Brain microvascular endothelial cell (primary cell): ENCODE measurements at regions not wholly inside any gene's neighbourhood (a gene's known extent, or its start where the extent isn't known, plus 50 kb on each side); places are given as distances from the start of the nearest gene placed in this dataset.
A peak's percentile ranks its signal among the peaks of the same experiment; 100 is the strongest.

Experiments used
- DNase-seq: peaks from one replicate; pipeline ENCODE4 v3.0.0-alpha.2; 2020
- H3K27ac ChIP-seq: fragments of 250-450 bp; sonication (Bioruptor Pico); 2 replicates; pipeline ENCODE4 v1.5.1; 2020; ENCODE audit warnings: mild to moderate bottlenecking, moderate library complexity
- H3K27me3 ChIP-seq: fragments of 250-450 bp; sonication (Bioruptor Pico); replicated peaks from 2 replicates; pipeline ENCODE4 v1.5.1; 2020; ENCODE audit warnings: mild to moderate bottlenecking
- H3K36me3 ChIP-seq: fragments of 250-450 bp; sonication (Bioruptor Pico); replicated peaks from 2 replicates; pipeline ENCODE4 v1.5.1; 2020; ENCODE audit warnings: mild to moderate bottlenecking
- H3K4me3 ChIP-seq: 2 replicates; pipeline ENCODE4 v1.5.1; 2011; ENCODE audit warnings: low read depth, mild to moderate bottlenecking, control low read depth, low read length, moderate library complexity
- CTCF ChIP-seq: IDR thresholded peaks from 2 replicates; pipeline ENCODE4 v1.5.1; 2011; ENCODE audit warnings: low read depth, mild to moderate bottlenecking, moderate library complexity, low read length, control low read depth, inconsistent platforms; ENCODE audit errors: missing control alignments
- in situ Hi-C: cut with HindIII; loops from 2 replicates; pipeline ENCODE4 v1.10.0; 2017; ENCODE audit warnings: low sequenced_read_pairs, low pct_ligation_motif_present

GRCh38 chr13:34657716-34658115 lies 284.4 kb upstream of the NBEA start:
- Histone ChIP-seq H3K27ac (no peak overlapping the region), H3K4me3 (no peak overlapping the region), H3K27me3 (no peaks in the 10 kb centered on the region), H3K36me3 (no peaks in the 10 kb centered on the region)
- peak; percentile 5 for DNase-seq
- no peak for TF ChIP-seq CTCF
- in situ Hi-C loops, result no loop called here

GRCh38 chr13:34667286-34668218 lies 274.5 kb upstream of the NBEA start:
- in situ Hi-C loops, result no loop called here
- Histone ChIP-seq H3K36me3 (no peaks in the 10 kb centered on the region), H3K27me3 (no peaks in the 10 kb centered on the region), H3K4me3 (no peak overlapping the region), H3K27ac (no peak overlapping the region)
- no peak for TF ChIP-seq CTCF
- no peak for DNase-seq

DNA sequence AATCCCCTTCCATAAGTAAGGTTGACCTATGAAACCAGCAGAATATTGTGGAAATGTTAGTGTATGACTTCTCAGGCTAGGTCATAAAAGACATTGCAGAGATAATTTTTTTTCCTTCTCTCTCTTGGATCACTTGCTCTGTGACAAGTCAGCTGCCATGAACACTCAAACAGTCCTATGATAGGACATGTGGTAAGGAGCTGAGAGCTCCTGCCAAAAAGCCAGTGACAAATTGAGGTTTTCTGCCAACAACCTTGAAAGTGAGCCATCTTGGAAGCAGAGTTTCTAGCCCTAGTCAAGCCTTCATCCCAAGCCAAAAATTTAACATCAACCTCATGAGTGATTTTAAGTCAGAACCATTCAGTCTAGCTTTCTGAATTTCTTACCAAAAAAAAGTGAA lies 270.9 kb upstream of the NBEA start:
- in situ Hi-C loops, result no loop called here
- TF ChIP-seq CTCF, result no peak
- no peak for DNase-seq
- no peaks in the 10 kb centered on the region for H3K36me3 ChIP-seq
- no peak overlapping the region for H3K27ac ChIP-seq
- no peak overlapping the region for H3K4me3 ChIP-seq
- no peaks in the 10 kb centered on the region for H3K27me3 ChIP-seq

DNA sequence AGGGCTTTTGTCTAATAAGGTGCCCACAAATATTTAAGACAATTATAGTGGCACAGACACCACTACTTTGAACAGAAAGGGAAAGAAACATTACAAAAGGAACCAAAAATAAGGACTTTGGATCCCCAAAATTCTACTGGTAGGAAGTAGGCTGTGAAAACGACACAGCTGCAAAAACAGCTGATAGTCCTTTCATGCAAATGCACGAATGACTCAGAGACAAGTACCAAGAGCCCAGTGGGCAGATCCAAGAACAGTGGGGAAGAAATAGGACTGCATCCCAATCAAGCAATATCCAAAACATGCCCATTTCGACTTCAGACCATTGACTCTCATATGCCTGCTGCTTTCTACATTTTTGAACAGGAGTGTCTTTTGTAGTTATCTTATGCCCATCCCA lies 269.4 kb upstream of the NBEA start:
- H3K4me3 ChIP-seq, result no peak overlapping the region
- H3K27ac ChIP-seq, result no peak overlapping the region
- in situ Hi-C loops, result no loop called here

DNA sequence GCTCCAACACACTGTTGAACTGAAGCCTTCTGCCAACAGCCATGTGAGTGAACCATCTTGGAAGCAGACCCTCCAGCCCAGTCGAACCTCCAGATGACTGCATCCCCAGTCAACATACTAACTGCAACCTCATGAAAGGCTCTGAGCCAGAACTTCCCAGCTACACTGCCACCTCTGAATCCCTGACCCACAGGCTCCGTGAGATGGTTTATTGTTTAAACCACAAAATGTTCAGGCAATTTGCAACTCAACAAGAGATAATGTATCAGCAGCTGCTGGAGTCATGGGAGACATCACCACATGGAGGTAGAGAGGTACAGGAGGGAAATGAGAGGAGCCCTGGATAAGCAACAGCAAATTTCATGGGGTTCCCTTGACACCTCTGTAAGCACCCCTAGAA lies 266.4 kb upstream of the NBEA start:
- H3K27me3 ChIP-seq, result no peaks in the 10 kb centered on the region
- no peak overlapping the region for H3K27ac ChIP-seq
- DNase-seq, result peak; percentile 1
- H3K36me3 ChIP-seq, result no peaks in the 10 kb centered on the region
- H3K4me3 ChIP-seq, result no peak overlapping the region
- in situ Hi-C loops, result no loop called here
- TF ChIP-seq CTCF, result no peak

More for the DNA sequence above, 269.4 kb upstream of the NBEA start:
- TF ChIP-seq CTCF, result no peak
- peak; percentile 3 for DNase-seq
- Histone ChIP-seq H3K27me3 (no peaks in the 10 kb centered on the region), H3K36me3 (no peaks in the 10 kb centered on the region)
